ENCODE measurements at regions not wholly inside any gene's neighbourhood (a gene's known extent, or its start where the extent isn't known, plus 50 kb on each side); places are given as distances from the start of the nearest gene placed in this dataset.

DNA sequence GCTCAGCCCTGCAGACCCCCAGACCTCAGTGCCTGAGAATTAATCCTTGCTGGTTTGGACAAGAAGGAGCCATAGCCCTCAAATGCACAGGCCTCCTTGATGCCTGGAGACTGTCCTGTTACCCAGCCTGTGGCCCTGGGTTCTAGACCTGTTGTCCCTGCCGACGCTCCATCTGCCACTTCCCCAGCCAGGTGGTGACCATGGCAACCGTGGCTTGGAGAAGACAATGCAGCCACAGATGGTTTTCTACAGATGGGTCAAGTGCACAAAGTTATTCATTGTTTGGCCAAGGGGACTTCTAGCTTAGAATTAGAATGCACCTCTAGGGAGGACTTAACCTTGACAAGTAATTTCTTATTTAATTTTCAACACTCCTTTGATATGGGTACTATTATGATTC lies 297.1 kb downstream of the UACA start:
- H3K9me1 ChIP-seq (ENCODE audit: insufficient read depth, low read length), result no peaks in the 10 kb centered on the region
- H3K4ac ChIP-seq (ENCODE audit: low read depth, low read length), result no peak overlapping the region
- no peak overlapping the region for H2AFZ ChIP-seq (replicated peaks; ENCODE audit: low read length, poor library complexity)
- TF ChIP-seq BHLHE40 (IDR thresholded peaks at IDR 0.05; ENCODE audit: low read depth, low read length) (no peak), CEBPB (IDR thresholded peaks at IDR 0.05; ENCODE audit: low read depth, low read length) (no peak), MAZ (IDR thresholded peaks at IDR 0.05; ENCODE audit: borderline replicate concordance, low read depth, low read length) (no peak), NFE2L2 (IDR thresholded peaks at IDR 0.05; ENCODE audit: low read depth, low read length) (no peak), POLR2A (IDR thresholded peaks at IDR 0.05; ENCODE audit: low read depth, low read length) (no peak), RAD21 (IDR thresholded peaks at IDR 0.05; ENCODE audit: low read length) (no peak)
- TF ChIP-seq, protein P1, sequence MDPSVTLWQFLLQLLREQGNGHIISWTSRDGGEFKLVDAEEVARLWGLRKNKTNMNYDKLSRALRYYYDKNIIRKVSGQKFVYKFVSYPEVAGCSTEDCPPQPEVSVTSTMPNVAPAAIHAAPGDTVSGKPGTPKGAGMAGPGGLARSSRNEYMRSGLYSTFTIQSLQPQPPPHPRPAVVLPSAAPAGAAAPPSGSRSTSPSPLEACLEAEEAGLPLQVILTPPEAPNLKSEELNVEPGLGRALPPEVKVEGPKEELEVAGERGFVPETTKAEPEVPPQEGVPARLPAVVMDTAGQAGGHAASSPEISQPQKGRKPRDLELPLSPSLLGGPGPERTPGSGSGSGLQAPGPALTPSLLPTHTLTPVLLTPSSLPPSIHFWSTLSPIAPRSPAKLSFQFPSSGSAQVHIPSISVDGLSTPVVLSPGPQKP (IDR thresholded peaks at IDR 0.05; ENCODE audit: borderline replicate concordance, low read depth, low read length), result no peak
- TF ChIP-seq, protein P2, sequence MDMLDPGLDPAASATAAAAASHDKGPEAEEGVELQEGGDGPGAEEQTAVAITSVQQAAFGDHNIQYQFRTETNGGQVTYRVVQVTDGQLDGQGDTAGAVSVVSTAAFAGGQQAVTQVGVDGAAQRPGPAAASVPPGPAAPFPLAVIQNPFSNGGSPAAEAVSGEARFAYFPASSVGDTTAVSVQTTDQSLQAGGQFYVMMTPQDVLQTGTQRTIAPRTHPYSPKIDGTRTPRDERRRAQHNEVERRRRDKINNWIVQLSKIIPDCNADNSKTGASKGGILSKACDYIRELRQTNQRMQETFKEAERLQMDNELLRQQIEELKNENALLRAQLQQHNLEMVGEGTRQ (IDR thresholded peaks at IDR 0.05; ENCODE audit: low read depth, low read length), result no peak
- no peak overlapping the region for H2BK20ac ChIP-seq (ENCODE audit: low read depth, low read length)
- H3K4me3 ChIP-seq (ENCODE audit: insufficient read depth, low read depth, low read length), result no peak overlapping the region
- H2BK5ac ChIP-seq (ENCODE audit: low read depth, low read length, poor library complexity, severe bottlenecking), result no peak overlapping the region
- H2BK120ac ChIP-seq (ENCODE audit: low read depth, low read length), result no peak overlapping the region
- no peaks in the 10 kb centered on the region for H4K20me1 ChIP-seq (ENCODE audit: insufficient read depth, low read length)
- no peak overlapping the region for H3K23ac ChIP-seq (ENCODE audit: low read depth, low read length)
- no peak overlapping the region for H4K91ac ChIP-seq (ENCODE audit: insufficient read depth, low read depth, low read length)
- intact Hi-C loops (cut with micrococcal nuclease), result loop anchor here (5.0 to 10.0 kb wide), 4 partner anchors 192 to 989 kb away; no protein-coding TSS in a partner anchor
- ATAC-seq (ENCODE audit: low read depth) (no peak), DNase-seq (no peak)
- H4K8ac ChIP-seq (ENCODE audit: low read depth in 2 of 2, low read length in 2 of 2), result no peak overlapping the region
- BruUV-seq (replicated peaks), result no TSS peak
- H3K27me3 ChIP-seq (ENCODE audit: control insufficient read depth, insufficient read depth, low read length), result peaks cover 63% of the 10 kb centered on the region
- H3K9ac ChIP-seq (ENCODE audit: low read depth, low read length), result no peak overlapping the region
- no peak overlapping the region for H3K14ac ChIP-seq (replicated peaks; ENCODE audit: low read depth, low read length)
- H2AK5ac ChIP-seq (ENCODE audit: low read depth, low read length), result no peak overlapping the region
- no peaks in the 10 kb centered on the region for H3K9me3 ChIP-seq (ENCODE audit: control insufficient read depth, insufficient read depth, low read length)
- H3K4me1 ChIP-seq (ENCODE audit: control insufficient read depth, insufficient read depth, low read length), result peaks cover 2% of the 10 kb centered on the region
- in situ Hi-C loops (cut with MboI; ENCODE audit: low sequenced_read_pairs), result no loop called here
- H4K5ac ChIP-seq (ENCODE audit: low read depth, low read length), result no peak overlapping the region
- H3K27ac ChIP-seq (ENCODE audit: insufficient read depth, low read length), result no peak overlapping the region
- dilution Hi-C loops (cut with HindIII; ENCODE audit: low sequenced_read_pairs, unreplicated experiment), result no loop called here
- no peaks in the 10 kb centered on the region for H3K36me3 ChIP-seq (ENCODE audit: control insufficient read depth, insufficient read depth, low read length)
- no peak overlapping the region for H2AK9ac ChIP-seq (replicated peaks; ENCODE audit: low read depth, low read length, poor library complexity)
- H3K79me1 ChIP-seq (ENCODE audit: low read depth in 1 of 2, low read length in 2 of 2), result no peaks in the 10 kb centered on the region
- ChIA-PET CTCF (interaction anchor here (0.6 to 1.6 kb wide), 9 partner anchors 9 to 991 kb away, joined by 3 to 12 read pairs (median 4); no protein-coding TSS in a partner anchor), POLR2A (ENCODE audit: unreplicated experiment) (no interaction called here)
- no peak overlapping the region for H2BK15ac ChIP-seq (ENCODE audit: low read depth, low read length)
- H3K56ac ChIP-seq (ENCODE audit: extremely low read depth, insufficient read depth, low read length), result no peak overlapping the region
- no peak overlapping the region for H3K4me2 ChIP-seq (ENCODE audit: low read depth, low read length)
- 69% methylated on average over 2 of the region's 3 CpGs; no CpG with 5 or more reads in 1 of the 2 experiments for WGBS, 2 experiments (ENCODE audit: extremely low coverage in 2 of 2, insufficient read length in 1 of 2)
- no peak overlapping the region for H3K18ac ChIP-seq (ENCODE audit: low read depth, low read length)
